Fibroblast of lung (primary cell): ENCODE measurements at regions not wholly inside any gene's neighbourhood (a gene's known extent, or its start where the extent isn't known, plus 50 kb on each side); places are given as distances from the start of the nearest gene placed in this dataset.

Source experiments
- DNase-seq, 2 donors: peaks; one replicate each; pipeline versions ENCODE4 v3.0.0 to v3.0.0-alpha.2; 2010; ENCODE audit warnings: low read depth in 2 of 2
- H2AFZ ChIP-seq: 2 replicates; pipeline ENCODE4 v1.5.1; 2012; ENCODE audit warnings: low read length, control low read depth, inconsistent platforms
- H3K27ac ChIP-seq: 2 replicates; pipeline ENCODE4 v1.5.1; 2011; ENCODE audit warnings: low read length, control low read depth; ENCODE audit not compliant: insufficient read depth
- H3K27me3 ChIP-seq: 2 replicates; pipeline ENCODE4 v1.5.1; 2011; ENCODE audit warnings: mild to moderate bottlenecking, low read length; ENCODE audit not compliant: control insufficient read depth, insufficient read depth
- H3K36me3 ChIP-seq: 2 replicates; pipeline ENCODE4 v1.5.1; 2011; ENCODE audit warnings: low read length; ENCODE audit not compliant: control insufficient read depth, insufficient read depth
- H3K4me1 ChIP-seq: 2 replicates; pipeline ENCODE4 v1.5.1; 2011; ENCODE audit warnings: low read length; ENCODE audit not compliant: control insufficient read depth, insufficient read depth; ENCODE audit errors: extremely low read depth
- H3K4me2 ChIP-seq: 2 replicates; pipeline ENCODE4 v1.5.1; 2011; ENCODE audit warnings: low read length, control low read depth; ENCODE audit not compliant: insufficient read depth; ENCODE audit errors: extremely low read depth
- H3K4me3 ChIP-seq, 4 experiments: fragments of 200-600 bp in 1 of 4; sonication (generic) in 1 of 4; replicated peaks in 1 of 4; 2 replicates each; pipeline ENCODE4 v1.5.1; 2011 to 2016; ENCODE audit warnings: low read length in 4 of 4, low read depth in 3 of 4, mild to moderate bottlenecking in 3 of 4, control low read depth in 2 of 4, inconsistent platforms in 1 of 4, mixed read lengths in 1 of 4; ENCODE audit not compliant: insufficient read depth in 1 of 4; ENCODE audit errors: control extremely low read depth in 1 of 4
- H3K79me2 ChIP-seq: 2 replicates; pipeline ENCODE4 v1.5.1; 2012; ENCODE audit warnings: mild to moderate bottlenecking, low read length, inconsistent platforms; ENCODE audit not compliant: control insufficient read depth, insufficient read depth
- H3K9ac ChIP-seq: 2 replicates; pipeline ENCODE4 v1.5.1; 2011; ENCODE audit warnings: mild to moderate bottlenecking, low read length, control low read depth; ENCODE audit not compliant: insufficient read depth
- H3K9me3 ChIP-seq: 2 replicates; pipeline ENCODE4 v1.5.1; 2012; ENCODE audit warnings: low read depth, low read length; ENCODE audit not compliant: control insufficient read depth, insufficient read depth
- H4K20me1 ChIP-seq: 2 replicates; pipeline ENCODE4 v1.5.1; 2011; ENCODE audit warnings: low read length; ENCODE audit not compliant: control insufficient read depth, insufficient read depth; ENCODE audit errors: extremely low read depth
- EZH2 ChIP-seq: IDR thresholded peaks from 2 replicates; pipeline ENCODE4 v1.5.1; 2012; ENCODE audit warnings: low read length, control low read depth, mild to moderate bottlenecking; ENCODE audit errors: missing control alignments
- TF ChIP-seq, protein P1 (sequence below), 2 donors: IDR thresholded peaks in 1 of 2; conservative IDR thresholded peaks in 1 of 2; 1 replicate in 1 of 2; 2 replicates in 1 of 2; pipeline ENCODE4 v1.5.1; 2011 to 2012; ENCODE audit warnings: low read length in 2 of 2, control low read depth in 1 of 2, inconsistent platforms in 1 of 2, low read depth in 1 of 2, mild to moderate bottlenecking in 1 of 2

DNA sequence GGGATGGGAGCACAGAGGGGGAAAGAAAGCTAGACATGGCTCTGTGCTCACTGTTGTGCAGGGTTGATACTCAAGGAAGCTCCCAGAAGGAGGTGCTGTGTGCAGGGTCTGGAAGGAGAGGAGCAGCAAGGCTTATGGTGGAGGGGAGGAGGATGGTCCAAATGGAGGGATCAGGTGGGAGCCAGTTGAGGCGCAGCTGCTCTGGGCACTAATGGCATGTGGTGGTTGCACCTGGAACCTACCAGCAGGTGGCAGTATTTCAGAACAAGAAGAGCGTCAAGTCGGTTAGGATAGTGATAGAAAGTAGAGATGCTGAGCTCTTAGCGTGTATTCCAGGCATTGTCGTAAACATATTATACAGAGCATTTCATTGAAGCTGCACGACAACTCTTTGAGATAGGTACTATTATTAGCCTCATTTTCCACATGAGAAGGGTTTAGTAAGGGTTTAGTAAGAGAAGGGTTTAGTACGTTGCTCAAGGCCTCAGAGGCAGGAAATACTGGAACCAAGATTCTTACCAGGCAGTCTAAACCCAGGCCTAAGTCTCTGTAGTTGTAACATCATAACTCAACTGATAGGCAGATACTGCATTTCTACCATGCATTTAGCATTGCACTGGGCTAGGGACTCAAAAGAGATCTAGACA lies 223.7 kb downstream of the CYP26B1 start:
- Histone ChIP-seq H3K79me2 (no peaks in the 10 kb centered on the region), H3K4me2 (no peak overlapping the region), H3K36me3 (no peaks in the 10 kb centered on the region), H3K9me3 (no peaks in the 10 kb centered on the region), H3K27me3 (peaks cover 3% of the 10 kb centered on the region), H3K27ac (no peak overlapping the region), H3K4me1 (peaks cover 3% of the 10 kb centered on the region), H2AFZ (no peak overlapping the region), H3K4me3 (no peak overlapping the region), H3K9ac (no peak overlapping the region), H4K20me1 (no peaks in the 10 kb centered on the region)
- no peak for TF ChIP-seq EZH2
- TF ChIP-seq, protein P1, sequence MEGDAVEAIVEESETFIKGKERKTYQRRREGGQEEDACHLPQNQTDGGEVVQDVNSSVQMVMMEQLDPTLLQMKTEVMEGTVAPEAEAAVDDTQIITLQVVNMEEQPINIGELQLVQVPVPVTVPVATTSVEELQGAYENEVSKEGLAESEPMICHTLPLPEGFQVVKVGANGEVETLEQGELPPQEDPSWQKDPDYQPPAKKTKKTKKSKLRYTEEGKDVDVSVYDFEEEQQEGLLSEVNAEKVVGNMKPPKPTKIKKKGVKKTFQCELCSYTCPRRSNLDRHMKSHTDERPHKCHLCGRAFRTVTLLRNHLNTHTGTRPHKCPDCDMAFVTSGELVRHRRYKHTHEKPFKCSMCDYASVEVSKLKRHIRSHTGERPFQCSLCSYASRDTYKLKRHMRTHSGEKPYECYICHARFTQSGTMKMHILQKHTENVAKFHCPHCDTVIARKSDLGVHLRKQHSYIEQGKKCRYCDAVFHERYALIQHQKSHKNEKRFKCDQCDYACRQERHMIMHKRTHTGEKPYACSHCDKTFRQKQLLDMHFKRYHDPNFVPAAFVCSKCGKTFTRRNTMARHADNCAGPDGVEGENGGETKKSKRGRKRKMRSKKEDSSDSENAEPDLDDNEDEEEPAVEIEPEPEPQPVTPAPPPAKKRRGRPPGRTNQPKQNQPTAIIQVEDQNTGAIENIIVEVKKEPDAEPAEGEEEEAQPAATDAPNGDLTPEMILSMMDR (conservative IDR thresholded peaks at IDR 0.05 in 1 of 2, IDR thresholded peaks at IDR 0.05 in 1 of 2; ENCODE audit: low read depth in 1 of 2, low read length in 2 of 2), result peak; percentile 62 to 87
- DNase-seq, result peak; percentile 60 to 76

DNA sequence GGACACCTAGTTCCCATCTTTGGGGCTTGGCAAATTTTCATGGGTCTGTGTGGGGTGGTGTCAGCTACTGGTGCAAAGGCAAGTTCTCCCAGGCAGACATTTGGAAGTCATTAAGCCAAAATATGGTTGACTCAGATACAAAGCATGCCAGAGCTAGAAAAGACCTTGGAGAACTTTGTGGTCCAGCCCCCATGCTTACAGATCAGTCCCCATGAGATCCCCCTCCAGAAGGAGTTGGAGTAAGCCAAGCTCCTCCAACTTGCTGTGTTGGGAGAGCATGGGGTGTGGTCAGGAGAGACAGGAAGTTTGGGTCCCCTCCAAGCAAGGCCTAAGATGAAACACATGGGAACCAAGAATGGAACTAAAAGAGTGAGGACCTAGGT lies 224.5 kb downstream of the CYP26B1 start:
- no peak overlapping the region for H3K9ac ChIP-seq
- no peaks in the 10 kb centered on the region for H3K4me1 ChIP-seq
- no peak for TF ChIP-seq EZH2
- TF ChIP-seq, protein P1 (conservative IDR thresholded peaks at IDR 0.05 in 1 of 2, IDR thresholded peaks at IDR 0.05 in 1 of 2; ENCODE audit: low read depth in 1 of 2, low read length in 2 of 2), result no peak

DNA sequence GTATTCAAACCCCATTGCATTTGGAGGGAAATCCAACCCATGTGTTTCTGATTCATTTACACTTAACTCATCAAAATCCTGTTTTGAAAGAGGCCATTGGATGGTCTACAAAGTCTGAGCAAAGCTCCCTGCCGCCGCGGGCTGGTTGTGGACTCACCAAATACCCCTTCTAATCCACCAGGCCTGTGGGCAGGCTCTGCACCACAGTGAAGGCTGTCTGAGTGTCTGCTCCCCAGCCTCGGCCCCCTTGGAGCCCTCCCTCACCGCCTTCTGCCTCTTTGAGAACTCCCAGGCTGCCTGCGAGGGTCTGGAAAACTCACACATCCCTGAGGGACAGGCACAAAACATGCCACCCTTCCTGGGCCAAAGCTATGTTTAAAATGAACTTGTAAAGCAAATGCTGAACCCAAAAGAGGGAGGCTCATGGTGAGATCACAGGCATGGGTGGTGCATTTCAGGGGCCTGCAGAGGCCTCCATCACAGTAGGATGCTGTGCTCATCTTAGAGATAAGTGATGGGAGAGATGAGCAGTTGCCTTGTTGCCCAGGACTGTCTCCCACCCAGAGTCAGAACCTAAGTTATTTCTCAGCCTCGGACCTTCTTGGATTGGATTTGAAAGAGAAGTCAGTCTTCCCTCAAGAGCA lies 225.0 kb downstream of the CYP26B1 start:
- Histone ChIP-seq H3K9me3 (no peaks in the 10 kb centered on the region), H3K36me3 (no peaks in the 10 kb centered on the region), H3K27ac (no peak overlapping the region), H3K4me2 (no peak overlapping the region), H4K20me1 (no peaks in the 10 kb centered on the region), H3K4me1 (no peaks in the 10 kb centered on the region), H2AFZ (no peak overlapping the region), H3K4me3 (no peak overlapping the region), H3K9ac (no peak overlapping the region), H3K79me2 (no peaks in the 10 kb centered on the region), H3K27me3 (peaks cover 3% of the 10 kb centered on the region)
- no peak for DNase-seq
- TF ChIP-seq, protein P1 (conservative IDR thresholded peaks at IDR 0.05 in 1 of 2, IDR thresholded peaks at IDR 0.05 in 1 of 2; ENCODE audit: low read depth in 1 of 2, low read length in 2 of 2), result no peak
- no peak for TF ChIP-seq EZH2

More for the DNA sequence above, 224.5 kb downstream of the CYP26B1 start:
- no peak overlapping the region for H3K4me2 ChIP-seq
- no peak overlapping the region for H2AFZ ChIP-seq
- no peaks in the 10 kb centered on the region for H3K9me3 ChIP-seq
- H3K36me3 ChIP-seq, result no peaks in the 10 kb centered on the region
- peaks cover 3% of the 10 kb centered on the region for H3K27me3 ChIP-seq
- no peaks in the 10 kb centered on the region for H4K20me1 ChIP-seq
- H3K27ac ChIP-seq, result no peak overlapping the region
- H3K4me3 ChIP-seq, result no peak overlapping the region
- DNase-seq, result no peak
- H3K79me2 ChIP-seq, result no peaks in the 10 kb centered on the region
